ENCODE measurements at regions not wholly inside any gene's neighbourhood (a gene's known extent, or its start where the extent isn't known, plus 50 kb on each side); places are given as distances from the start of the nearest gene placed in this dataset.

- DNase-seq = no peak
Measured at GRCh38 chr2:21404137-21404536, 280.4 kb downstream of the TDRD15 start.

GRCh38 chr2:21404827-21405625 lies 281.3 kb downstream of the TDRD15 start:
- DNase-seq = no peak

- DNase-seq = no peak
Measured at GRCh38 chr2:21406386-21406785, 282.6 kb downstream of the TDRD15 start.

DNA sequence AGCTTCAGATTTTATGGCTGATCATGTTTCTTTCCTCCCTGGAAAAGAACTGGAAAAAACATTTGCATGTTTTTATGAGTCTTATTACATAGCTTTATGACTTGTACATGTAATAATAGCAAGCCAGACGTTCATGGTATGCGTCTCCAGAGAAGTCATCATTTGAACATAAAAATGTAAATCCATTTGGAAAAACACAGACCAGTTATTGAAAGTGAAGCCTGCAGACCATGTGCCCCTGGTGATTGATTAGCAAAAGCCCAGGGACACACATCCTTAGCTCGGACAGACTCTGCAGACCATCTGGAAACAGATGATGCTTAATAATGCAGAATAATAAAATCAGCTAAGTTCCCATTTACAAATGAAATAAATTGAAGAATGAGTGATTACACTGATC lies 283.1 kb downstream of the TDRD15 start:
- no peak for DNase-seq

DNA sequence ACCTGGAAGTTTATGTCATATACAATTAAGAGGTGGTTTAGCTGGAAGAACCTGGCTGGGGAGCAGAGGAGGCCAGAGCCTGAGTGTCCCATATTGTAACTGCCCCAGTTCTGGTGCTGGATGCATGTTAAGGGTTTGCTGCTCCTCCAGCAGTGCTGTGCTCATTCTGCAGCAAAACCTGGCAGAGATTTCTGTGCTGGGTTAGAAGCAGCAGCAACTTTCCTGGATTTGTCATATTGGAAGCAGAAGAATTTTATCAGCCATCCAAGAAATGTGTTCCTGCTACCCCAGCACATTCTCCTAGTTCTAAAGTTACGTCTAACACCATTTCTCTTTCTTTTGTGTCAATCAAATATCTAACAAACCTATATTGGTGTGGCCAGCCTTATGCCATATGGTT lies 284.1 kb downstream of the TDRD15 start:
- no peak for DNase-seq

DNA sequence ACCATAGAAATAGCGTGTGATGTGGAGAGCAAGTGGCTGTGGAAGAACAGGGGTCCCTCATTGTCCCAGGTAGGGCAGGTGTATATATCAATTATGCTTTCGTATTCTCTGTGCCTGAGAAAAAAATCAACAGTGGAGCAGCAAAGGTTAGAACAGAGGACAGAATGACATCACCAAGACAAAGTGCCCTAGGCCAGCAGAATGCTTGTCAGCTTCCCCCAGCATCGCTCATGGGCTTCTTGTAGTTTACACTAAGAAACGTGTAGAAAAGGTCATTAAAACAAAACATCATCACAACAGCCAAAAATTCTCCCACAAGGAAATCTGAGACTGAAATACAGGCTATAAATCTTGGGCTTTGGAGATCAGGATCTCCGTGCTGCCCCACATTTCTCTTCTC lies 288.0 kb downstream of the TDRD15 start:
- DNase-seq = no peak

DNA sequence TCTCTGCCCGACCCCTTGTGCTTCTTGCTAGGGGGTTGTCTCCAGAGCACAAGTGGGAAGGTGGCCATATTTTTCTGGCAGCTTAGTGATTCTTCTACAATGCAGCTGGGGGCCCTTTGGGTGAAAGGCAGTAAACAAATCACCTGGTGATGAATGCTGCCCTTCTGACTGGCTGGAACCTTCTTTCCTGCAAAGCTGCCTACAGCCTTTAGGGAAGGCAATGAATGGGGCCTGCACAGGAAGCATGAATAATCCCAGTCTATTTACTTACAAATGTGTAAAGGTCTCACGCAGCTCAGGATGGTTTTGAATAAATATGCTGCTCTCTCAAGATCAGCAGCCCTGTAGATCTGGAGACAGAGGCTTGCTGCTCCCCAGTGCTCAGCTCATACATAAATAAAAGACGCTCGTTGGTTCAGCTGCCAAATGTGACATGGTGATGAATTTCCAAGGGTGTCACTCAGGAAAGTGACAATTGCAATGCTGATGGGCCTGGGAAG lies 289.2 kb downstream of the TDRD15 start:
- no peak for DNase-seq

DNA sequence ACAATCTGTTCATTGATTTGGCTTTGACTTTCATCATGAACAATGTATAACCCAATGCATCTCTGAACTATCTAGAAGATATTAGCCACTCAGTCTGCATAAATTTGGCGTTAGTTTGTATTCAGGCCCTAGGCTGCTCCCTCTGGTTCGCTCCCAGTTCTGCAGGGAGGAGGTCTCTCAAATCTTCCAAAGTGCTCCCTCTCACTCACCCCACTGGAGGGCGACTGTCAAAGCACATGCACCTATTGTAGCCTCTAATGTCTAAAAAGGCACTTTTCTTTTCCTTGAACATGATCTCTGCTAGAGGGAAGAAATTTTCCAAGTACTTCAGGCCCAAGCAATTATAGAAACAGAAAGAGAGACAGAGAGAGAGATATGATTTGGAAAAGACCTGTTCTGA lies 291.5 kb downstream of the TDRD15 start:
- DNase-seq = no peak

DNA sequence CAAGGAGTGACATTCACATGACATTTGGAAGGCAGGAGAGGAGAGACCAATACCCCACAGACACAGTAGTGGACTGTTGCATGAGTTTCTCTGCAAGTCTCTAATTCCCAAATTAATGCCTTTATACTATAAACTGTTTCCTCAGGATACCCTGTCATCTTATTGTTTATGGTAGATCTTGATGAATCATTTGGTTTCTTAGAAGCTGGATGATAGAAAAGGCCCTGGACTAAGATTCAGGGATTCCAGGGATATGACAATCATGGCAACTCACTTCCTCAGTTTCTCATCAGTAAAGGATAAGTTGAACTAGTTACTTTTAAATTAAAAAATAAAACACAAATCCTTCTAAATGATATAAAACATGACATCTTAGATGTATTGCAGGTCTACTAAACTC lies 292.5 kb downstream of the TDRD15 start:
- DNase-seq = no peak

- DNase-seq = no peak
Measured at GRCh38 chr2:21418456-21418855, 294.7 kb downstream of the TDRD15 start.

DNA sequence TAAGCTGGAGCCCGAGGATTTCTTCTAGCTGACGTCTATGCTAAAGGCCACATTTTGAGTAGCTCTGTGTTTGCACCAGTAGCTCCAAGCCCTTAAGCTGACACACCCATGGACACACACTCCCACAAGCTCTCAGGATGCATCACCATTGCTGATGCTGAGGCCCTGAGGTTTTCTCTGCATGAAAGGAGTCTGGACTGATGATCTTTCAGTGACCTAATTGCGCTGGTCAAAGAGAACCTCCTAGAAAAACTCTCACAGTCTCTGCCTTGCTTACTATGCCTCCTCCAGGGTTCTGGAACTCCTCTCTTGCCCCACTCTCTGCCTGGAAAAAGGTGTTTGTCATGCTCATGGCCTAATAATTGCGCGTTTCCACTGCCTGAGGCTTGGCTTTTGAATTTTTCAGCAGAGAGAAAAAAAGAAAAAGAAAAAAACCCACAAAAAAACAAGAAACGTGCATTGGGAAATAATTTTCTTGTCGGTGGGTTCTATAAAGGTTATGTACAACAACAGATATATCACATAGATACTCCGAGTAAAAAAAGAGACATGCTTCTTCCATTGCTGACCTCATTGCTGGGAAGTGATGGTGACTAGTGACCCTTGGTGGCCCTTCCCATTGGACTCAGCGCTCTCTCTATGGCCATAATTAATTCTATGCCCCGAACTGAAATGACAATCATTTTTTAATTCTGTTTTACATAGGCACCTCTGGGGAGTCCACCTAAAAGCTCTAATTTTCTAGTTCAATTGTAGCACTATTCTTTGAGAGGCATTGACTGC lies 297.0 kb downstream of the TDRD15 start:
- no peak for DNase-seq

DNA sequence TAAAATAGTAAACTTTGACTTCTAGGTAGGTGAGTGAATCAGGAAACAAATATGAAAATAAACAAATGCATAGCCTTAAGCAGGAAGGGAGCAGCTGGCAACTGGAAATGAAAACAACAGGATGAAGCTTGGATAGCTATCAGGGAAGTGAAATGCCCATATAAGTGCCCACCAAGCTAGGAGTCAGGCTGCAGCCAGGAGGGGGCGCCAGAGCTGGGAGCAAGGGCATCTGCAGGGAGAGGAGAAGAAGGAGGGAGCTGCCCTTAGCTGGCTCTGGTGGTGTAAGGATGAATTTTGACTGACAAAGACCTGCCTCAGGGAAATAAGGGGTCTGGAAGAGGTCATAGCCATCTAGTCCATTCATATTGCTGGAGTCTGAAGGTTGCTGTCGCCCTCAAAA lies 298.3 kb downstream of the TDRD15 start:
- DNase-seq = no peak

- DNase-seq = no peak
Measured at GRCh38 chr2:21422724-21423522, 299.2 kb downstream of the TDRD15 start.

DNA sequence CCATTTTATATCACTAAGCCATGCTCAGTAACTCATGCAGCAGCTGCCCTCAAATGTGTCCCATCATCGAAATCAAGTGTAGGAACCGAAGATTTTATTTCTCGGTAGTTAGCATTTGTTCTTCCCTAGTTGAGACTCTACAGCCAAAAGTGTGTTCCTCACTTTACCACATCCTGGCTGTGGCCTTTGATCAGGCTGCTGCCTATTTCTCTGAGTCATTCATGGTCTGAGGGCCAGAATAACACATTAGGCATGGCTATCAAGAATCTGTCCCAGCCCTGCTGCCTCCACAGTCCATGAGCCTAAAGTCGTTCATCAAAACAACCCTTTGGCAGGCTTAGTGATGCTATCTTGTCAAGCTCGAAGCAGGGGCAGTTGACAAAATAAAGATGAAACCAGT lies 300.1 kb downstream of the TDRD15 start:
- no peak for DNase-seq

DNA sequence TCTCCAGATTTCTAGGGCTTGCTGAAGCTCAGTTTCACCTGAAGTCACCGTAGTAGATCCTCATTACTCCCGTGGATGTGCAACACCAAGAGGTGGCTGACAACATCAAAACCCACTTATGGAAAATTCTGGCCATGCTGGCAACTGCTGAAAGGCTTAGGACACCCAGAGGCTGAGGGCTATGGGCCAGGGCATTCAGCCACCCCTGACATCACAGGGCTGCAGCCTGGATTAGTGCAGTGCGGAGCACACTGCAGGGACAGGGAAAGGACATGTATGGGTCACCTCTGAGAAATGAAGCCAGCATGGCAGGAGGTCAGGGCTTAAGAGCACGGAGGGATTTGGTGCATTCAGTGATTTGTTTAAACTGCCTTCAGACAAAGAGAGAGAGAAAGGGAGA lies 300.6 kb downstream of the TDRD15 start:
- no peak for DNase-seq

- no peak for DNase-seq
Measured at GRCh38 chr2:21427606-21428005, 303.8 kb downstream of the TDRD15 start.

DNA sequence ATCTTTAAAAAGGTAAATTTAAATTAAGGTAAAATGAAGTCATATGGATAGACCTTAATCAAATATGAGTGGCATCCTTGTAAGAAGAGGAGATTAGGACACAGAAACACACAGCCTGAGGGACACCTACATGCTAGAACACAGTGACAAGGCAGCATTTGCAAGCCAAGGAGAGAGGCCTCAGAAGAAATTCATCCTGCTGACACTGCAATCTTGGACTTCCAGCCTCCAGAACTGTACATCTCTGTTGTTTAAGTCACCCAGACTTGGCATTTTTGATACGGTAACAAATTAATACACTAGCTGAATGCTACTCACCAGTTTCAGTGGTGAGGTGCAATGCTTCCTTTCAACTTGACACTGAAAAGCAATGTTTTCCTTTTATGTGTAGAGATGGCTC lies 305.0 kb downstream of the TDRD15 start:
- DNase-seq = no peak

DNA sequence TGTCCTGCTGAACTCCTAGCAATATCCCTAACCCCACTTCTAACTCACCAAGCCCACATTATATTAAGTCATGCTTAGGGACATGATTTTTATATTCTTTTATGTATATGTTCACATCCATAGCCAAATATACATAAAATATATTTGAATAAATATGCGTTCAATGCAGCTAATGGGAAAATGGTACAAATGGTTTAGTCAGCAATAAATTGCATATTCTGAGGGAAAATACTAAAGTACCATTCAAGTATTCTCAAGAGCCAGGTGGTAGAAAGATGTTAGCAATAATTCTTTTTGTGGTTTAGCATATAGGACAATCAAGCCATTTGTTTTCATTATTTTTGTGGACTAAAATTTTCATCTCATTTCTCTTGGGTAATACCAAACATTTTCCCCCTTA lies 306.0 kb downstream of the TDRD15 start:
- no peak for DNase-seq

DNA sequence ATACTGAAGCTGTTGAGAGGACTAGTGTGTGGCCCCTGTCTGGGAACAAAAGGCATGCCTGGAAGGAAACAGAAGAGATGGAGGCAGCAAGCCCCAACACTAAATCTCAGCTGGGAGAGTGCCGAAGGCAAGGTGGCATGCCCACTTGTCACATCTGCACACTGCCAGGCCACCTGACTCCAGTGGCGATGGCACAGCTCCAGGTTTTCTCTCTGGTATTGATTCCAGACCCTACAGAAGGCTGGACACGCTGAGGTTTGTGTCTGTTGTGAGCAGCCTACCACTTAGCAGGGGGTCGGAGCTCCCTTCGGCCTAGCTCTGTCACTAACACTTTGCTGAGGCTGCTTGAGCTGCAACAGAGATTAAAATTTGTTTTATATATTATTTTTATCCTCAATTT lies 307.3 kb downstream of the TDRD15 start:
- no peak for DNase-seq

- DNase-seq = no peak
Measured at GRCh38 chr2:21438949-21439348, 315.2 kb downstream of the TDRD15 start.

DNA sequence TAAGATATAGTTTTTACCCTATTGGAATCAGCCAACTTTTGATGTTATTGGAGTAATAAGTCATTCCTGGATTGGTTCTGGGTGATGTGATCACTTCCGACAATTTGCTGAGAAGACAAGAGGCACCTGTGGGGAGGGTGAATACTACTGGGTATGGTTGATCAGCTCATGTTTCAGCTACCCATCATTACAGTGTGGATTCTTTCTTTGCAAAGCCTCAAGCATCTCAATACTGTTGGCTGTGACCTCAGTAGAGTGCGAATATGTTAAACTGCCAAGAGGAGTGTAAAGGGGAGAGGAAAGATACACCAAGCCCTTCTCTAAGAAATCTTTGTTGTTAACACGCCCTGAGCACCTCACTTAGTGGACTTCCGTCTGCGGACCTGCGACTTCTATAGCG lies 317.7 kb downstream of the TDRD15 start:
- no peak for DNase-seq

DNA sequence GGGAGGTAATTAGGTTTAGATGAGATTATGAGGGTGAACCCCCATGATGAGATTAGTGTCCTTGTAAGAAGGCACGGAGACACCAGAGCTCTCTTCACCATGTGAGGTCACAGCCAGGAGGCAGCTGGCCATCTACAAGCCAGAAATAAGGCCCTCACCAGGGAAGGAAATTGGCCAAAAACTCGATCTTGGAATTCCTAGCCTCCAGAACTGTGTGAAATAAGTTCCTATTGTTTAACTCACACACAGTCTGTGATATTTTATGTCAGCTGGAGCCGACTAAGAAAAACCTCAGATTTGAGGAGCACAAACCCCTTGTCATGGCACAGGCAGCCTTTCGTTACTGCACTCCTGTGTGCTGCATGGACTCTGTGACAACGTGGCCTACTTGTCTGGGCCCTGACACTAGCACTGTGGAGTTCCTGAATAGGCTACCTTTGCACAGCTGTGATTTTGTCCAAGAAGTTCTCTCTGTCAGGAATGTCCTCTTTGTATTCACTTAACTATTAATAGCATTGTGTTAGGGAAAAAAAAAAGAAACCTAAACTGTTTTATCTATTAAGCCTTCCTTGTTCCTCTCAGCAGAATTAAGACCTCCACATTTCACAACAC lies 319.8 kb downstream of the TDRD15 start:
- DNase-seq = no peak

GRCh38 chr2:21449881-21450280 lies 326.1 kb downstream of the TDRD15 start:
- DNase-seq = no peak

All from effector CD4-positive, alpha-beta T cell (primary cell).